Activated naive CD4-positive, alpha-beta T cell treated with anti-CD3 and anti-CD28 coated beads, Interleukin-2, amount 10 ng/mL, durations not matched to agents 7 days and 5 days (primary cell): ENCODE measurements at regions not wholly inside any gene's neighbourhood (a gene's known extent, or its start where the extent isn't known, plus 50 kb on each side); places are given as distances from the start of the nearest gene placed in this dataset.

ENCODE experiments used
- CTCF ChIA-PET: fragments of 350-600 bp; sonication (Branson Sonifier 250); formaldehyde crosslinking; loops from one replicate; lab custom pipeline; 2021; ENCODE audit warnings: antibody characterized with exemption; lab: Charles Lee
- DNase-seq: peaks from one replicate; pipeline ENCODE4 v3.0.0-alpha.2; 2020
- H3K27ac Mint-ChIP-seq: one replicate; pipeline ENCODE4 v1.8.0; 2021; ENCODE audit warnings: mild to moderate bottlenecking, moderate library complexity, mixed read lengths
- H3K27me3 Mint-ChIP-seq: one replicate; pipeline ENCODE4 v1.8.0; 2021; ENCODE audit warnings: mild to moderate bottlenecking, mixed read lengths
- H3K36me3 Mint-ChIP-seq: one replicate; pipeline ENCODE4 v1.8.0; 2021; ENCODE audit warnings: mixed read lengths
- H3K4me1 Mint-ChIP-seq: one replicate; pipeline ENCODE4 v1.8.0; 2021; ENCODE audit warnings: mixed read lengths
- H3K4me3 Mint-ChIP-seq: one replicate; pipeline ENCODE4 v1.8.0; 2021; ENCODE audit warnings: mild to moderate bottlenecking, moderate library complexity, mixed read lengths
- H3K9me3 Mint-ChIP-seq: one replicate; pipeline ENCODE4 v1.8.0; 2021; ENCODE audit warnings: mixed read lengths

DNA sequence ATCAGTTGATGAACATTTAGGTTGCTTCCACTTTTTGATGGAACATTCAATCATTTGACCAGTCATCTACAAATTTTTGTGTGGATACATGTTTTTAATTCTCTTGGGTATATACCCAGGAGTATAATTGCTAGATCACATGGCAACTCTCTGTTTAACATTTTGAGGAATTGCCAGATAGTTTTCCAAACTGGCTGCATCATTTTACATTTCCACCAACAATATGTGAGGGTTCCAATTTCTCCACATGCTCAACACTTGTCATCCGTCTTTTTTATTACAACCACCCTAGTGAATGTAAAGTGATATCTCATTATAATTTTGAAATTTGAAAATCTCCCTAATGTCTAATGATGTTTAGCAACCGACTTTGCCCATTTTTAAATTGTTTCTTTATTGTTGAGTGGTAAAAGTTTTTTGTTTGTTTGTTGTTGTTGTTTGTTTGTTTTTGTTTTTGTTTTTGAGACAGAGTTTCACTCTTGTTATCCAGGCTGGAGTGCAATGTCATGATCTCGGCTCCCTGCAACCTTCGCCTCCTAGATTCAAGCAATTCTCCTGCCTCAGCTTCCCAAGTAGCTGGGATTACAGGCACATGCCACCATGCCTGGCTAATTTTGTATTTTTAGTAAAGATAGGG is 53.7 kb upstream of the PDYN start:
- no peak overlapping the region for H3K27ac Mint-ChIP-seq
- no peaks in the 10 kb centered on the region for H3K4me1 Mint-ChIP-seq
- no peaks in the 10 kb centered on the region for H3K9me3 Mint-ChIP-seq
- DNase-seq: no peak
- peaks cover 11% of the 10 kb centered on the region for H3K27me3 Mint-ChIP-seq
- H3K36me3 Mint-ChIP-seq: no peaks in the 10 kb centered on the region
- CTCF ChIA-PET: no interaction called here
- no peak overlapping the region for H3K4me3 Mint-ChIP-seq

DNA sequence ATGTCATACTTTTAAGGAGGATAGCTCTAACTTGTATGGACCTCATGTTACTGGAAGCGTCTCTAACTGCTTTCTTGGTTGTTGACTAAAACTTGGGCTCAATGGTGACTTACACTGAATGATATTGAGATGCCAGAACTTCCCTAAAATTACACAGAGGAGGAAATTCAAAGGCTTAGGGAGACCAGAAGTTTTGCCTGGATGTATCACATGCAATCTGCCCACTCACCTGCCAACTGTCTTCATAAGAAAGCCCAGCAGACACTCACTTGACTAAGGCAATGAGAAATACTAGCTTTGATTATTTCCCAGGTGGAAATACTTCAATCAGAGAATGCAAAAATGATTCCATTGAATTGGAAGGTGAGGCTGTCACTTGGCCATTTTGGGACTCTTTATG is 51.2 kb upstream of the PDYN start:
- no peaks in the 10 kb centered on the region for H3K36me3 Mint-ChIP-seq
- no peaks in the 10 kb centered on the region for H3K4me1 Mint-ChIP-seq
- CTCF ChIA-PET: interaction anchor here (1.4 kb wide), 1 partner anchor 13 kb away, joined by 3 read pairs; no protein-coding TSS in a partner anchor
- H3K9me3 Mint-ChIP-seq: no peaks in the 10 kb centered on the region
- H3K27ac Mint-ChIP-seq: no peak overlapping the region
- peaks cover 11% of the 10 kb centered on the region for H3K27me3 Mint-ChIP-seq
- H3K4me3 Mint-ChIP-seq: no peak overlapping the region
- DNase-seq: no peak
